IMR-90 (cell line): ENCODE measurements at regions not wholly inside any gene's neighbourhood (a gene's known extent, or its start where the extent isn't known, plus 50 kb on each side); places are given as distances from the start of the nearest gene placed in this dataset.

Experiments used
- ATAC-seq: fragments of 200-7000 bp; cut with Tn5 transposase; 2 replicates; pipeline ENCODE4 v1.9.1; 2020; ENCODE audit warnings: low read depth, mild to moderate bottlenecking, moderate library complexity
- BruUV-seq: library from RNA; stranded (reverse); fragments of 400-500 nt; replicated peaks from 2 replicates; lab custom pipeline; 2021; lab: Mats Ljungman, UMichigan
- CTCF ChIA-PET: fragments of 300-600 bp; formaldehyde crosslinking; extraction: SDS; loops from one replicate; lab custom pipeline; 2021; ENCODE audit warnings: antibody characterized with exemption; lab: Yijun Ruan, JAX
- POLR2A ChIA-PET: fragments of 300-600 bp; sonication (Branson Sonifier 250); formaldehyde crosslinking; loops from one replicate; lab custom pipeline; 2022; ENCODE audit warnings: antibody characterized with exemption; ENCODE audit not compliant: unreplicated experiment; lab: Charles Lee
- DNase-seq: peaks from one replicate; pipeline ENCODE4 v3.0.0; 2013
- H2AFZ ChIP-seq: replicated peaks from 2 replicates; pipeline ENCODE3; 2013; ENCODE audit warnings: low read length, mild to moderate bottlenecking; ENCODE audit not compliant: poor library complexity
- H2AK5ac ChIP-seq: 2 replicates; pipeline ENCODE4 v1.6.1; 2013; ENCODE audit warnings: low read depth, low read length, inconsistent platforms
- H2AK9ac ChIP-seq: replicated peaks from 2 replicates; pipeline ENCODE3; 2013; ENCODE audit warnings: mild to moderate bottlenecking, low read depth, low read length, moderate library complexity; ENCODE audit not compliant: poor library complexity
- H2BK120ac ChIP-seq: 2 replicates; pipeline ENCODE4 v1.6.1; 2013; ENCODE audit warnings: low read depth, low read length, inconsistent platforms
- H2BK15ac ChIP-seq: 3 replicates; pipeline ENCODE4 v1.6.1; 2013; ENCODE audit warnings: low read depth, low read length, inconsistent platforms
- H2BK20ac ChIP-seq: 2 replicates; pipeline ENCODE4 v1.6.1; 2013; ENCODE audit warnings: low read depth, mild to moderate bottlenecking, inconsistent platforms, low read length, moderate library complexity
- H2BK5ac ChIP-seq: 2 replicates; pipeline ENCODE4 v1.6.1; 2013; ENCODE audit warnings: mild to moderate bottlenecking, low read depth, low read length, inconsistent platforms; ENCODE audit not compliant: poor library complexity, severe bottlenecking
- H3K14ac ChIP-seq: replicated peaks from 2 replicates; pipeline ENCODE4 v1.6.1; 2013; ENCODE audit warnings: low read depth, low read length, inconsistent platforms
- H3K18ac ChIP-seq: 2 replicates; pipeline ENCODE4 v1.6.1; 2013; ENCODE audit warnings: low read depth, low read length, control low read depth
- H3K23ac ChIP-seq: 2 replicates; pipeline ENCODE4 v1.6.1; 2013; ENCODE audit warnings: low read depth, low read length, inconsistent platforms
- H3K27ac ChIP-seq: 2 replicates; pipeline ENCODE4 v1.5.1; 2013; ENCODE audit warnings: mild to moderate bottlenecking, control low read depth, low read length; ENCODE audit not compliant: insufficient read depth
- H3K27me3 ChIP-seq: 2 replicates; pipeline ENCODE4 v1.6.1; 2013; ENCODE audit warnings: low read length; ENCODE audit not compliant: control insufficient read depth, insufficient read depth
- H3K36me3 ChIP-seq: 2 replicates; pipeline ENCODE4 v1.6.1; 2013; ENCODE audit warnings: low read length, mixed read lengths; ENCODE audit not compliant: control insufficient read depth, insufficient read depth
- H3K4ac ChIP-seq: 2 replicates; pipeline ENCODE4 v1.6.1; 2013; ENCODE audit warnings: low read depth, low read length, inconsistent platforms
- H3K4me1 ChIP-seq: 2 replicates; pipeline ENCODE4 v1.6.1; 2013; ENCODE audit warnings: low read length, mixed read lengths; ENCODE audit not compliant: control insufficient read depth, insufficient read depth
- H3K4me2 ChIP-seq: 2 replicates; pipeline ENCODE4 v1.6.1; 2013; ENCODE audit warnings: low read depth, mild to moderate bottlenecking, control low read depth, low read length, moderate library complexity
- H3K4me3 ChIP-seq: 2 replicates; pipeline ENCODE4 v1.5.1; 2013; ENCODE audit warnings: low read depth, mild to moderate bottlenecking, control low read depth, low read length, moderate library complexity; ENCODE audit not compliant: insufficient read depth
- H3K56ac ChIP-seq: 2 replicates; pipeline ENCODE4 v1.6.1; 2013; ENCODE audit warnings: low read length, inconsistent platforms; ENCODE audit not compliant: insufficient read depth; ENCODE audit errors: extremely low read depth
- H3K79me1 ChIP-seq, 2 experiments: 2 replicates each; pipeline ENCODE4 v1.6.1; 2013; ENCODE audit warnings: low read length in 2 of 2, inconsistent platforms in 1 of 2, low read depth in 1 of 2
- H3K9ac ChIP-seq: 2 replicates; pipeline ENCODE4 v1.6.1; 2013; ENCODE audit warnings: low read depth, low read length, control low read depth
- H3K9me1 ChIP-seq: 2 replicates; pipeline ENCODE4 v1.6.1; 2013; ENCODE audit warnings: low read length, inconsistent platforms; ENCODE audit not compliant: insufficient read depth
- H3K9me3 ChIP-seq: 2 replicates; pipeline ENCODE4 v1.6.1; 2013; ENCODE audit warnings: low read length; ENCODE audit not compliant: control insufficient read depth, insufficient read depth
- H4K20me1 ChIP-seq: 2 replicates; pipeline ENCODE4 v1.6.1; 2013; ENCODE audit warnings: low read length, inconsistent platforms; ENCODE audit not compliant: insufficient read depth
- H4K5ac ChIP-seq: 2 replicates; pipeline ENCODE4 v1.6.1; 2013; ENCODE audit warnings: mild to moderate bottlenecking, low read depth, low read length, control low read depth
- H4K8ac ChIP-seq, 2 experiments: 2 replicates each; pipeline ENCODE4 v1.6.1; 2013; ENCODE audit warnings: low read depth in 2 of 2, low read length in 2 of 2, control low read depth in 1 of 2, inconsistent platforms in 1 of 2
- H4K91ac ChIP-seq: 2 replicates; pipeline ENCODE4 v1.6.1; 2013; ENCODE audit warnings: low read depth, low read length, inconsistent platforms; ENCODE audit not compliant: insufficient read depth
- BHLHE40 ChIP-seq: fragments of 150-350 bp; IDR thresholded peaks from 2 replicates; pipeline ENCODE4 v1.6.1; 2016; ENCODE audit warnings: mild to moderate bottlenecking, low read depth, low read length
- CEBPB ChIP-seq: IDR thresholded peaks from 2 replicates; pipeline ENCODE4 v1.6.1; 2012; ENCODE audit warnings: low read depth, low read length, improper control_type of control experiment
- CHD1 ChIP-seq: IDR thresholded peaks from 2 replicates; pipeline ENCODE4 v1.6.1; 2012; ENCODE audit warnings: low read depth, low read length, improper control_type of control experiment
- CTCF ChIP-seq: conservative IDR thresholded peaks from 2 replicates; pipeline ENCODE4 v1.5.1; 2012; ENCODE audit warnings: mild to moderate bottlenecking, low read depth, low read length, improper control_type of control experiment
- ELK1 ChIP-seq: fragments of 150-350 bp; IDR thresholded peaks from 2 replicates; pipeline ENCODE4 v1.6.1; 2016; ENCODE audit warnings: low read depth, mild to moderate bottlenecking, low read length, moderate library complexity, borderline replicate concordance
- FOS ChIP-seq: fragments of 150-350 bp; IDR thresholded peaks from 2 replicates; pipeline ENCODE4 v1.6.1; 2016; ENCODE audit warnings: low read depth, low read length
- MAFK ChIP-seq: IDR thresholded peaks from 2 replicates; pipeline ENCODE4 v1.6.1; 2012; ENCODE audit warnings: low read depth, low read length, improper control_type of control experiment
- MAZ ChIP-seq: IDR thresholded peaks from 2 replicates; pipeline ENCODE4 v1.6.1; 2012; ENCODE audit warnings: low read depth, mild to moderate bottlenecking, low read length, improper control_type of control experiment, moderate library complexity, borderline replicate concordance
- MXI1 ChIP-seq: IDR thresholded peaks from 2 replicates; pipeline ENCODE4 v1.6.1; 2012; ENCODE audit warnings: low read depth, mild to moderate bottlenecking, low read length, moderate library complexity, borderline replicate concordance
- NFE2L2 ChIP-seq: fragments of 150-350 bp; IDR thresholded peaks from 2 replicates; pipeline ENCODE4 v1.6.1; 2016; ENCODE audit warnings: low read depth, mild to moderate bottlenecking, low read length
- POLR2A ChIP-seq: IDR thresholded peaks from 2 replicates; pipeline ENCODE4 v1.6.1; 2012; ENCODE audit warnings: mild to moderate bottlenecking, low read depth, low read length
- RAD21 ChIP-seq: IDR thresholded peaks from 2 replicates; pipeline ENCODE4 v1.6.1; 2012; ENCODE audit warnings: low read length, improper control_type of control experiment
- RCOR1 ChIP-seq: IDR thresholded peaks from 2 replicates; pipeline ENCODE4 v1.6.1; 2012; ENCODE audit warnings: mild to moderate bottlenecking, low read length, improper control_type of control experiment; ENCODE audit not compliant: insufficient replicate concordance
- RFX5 ChIP-seq: IDR thresholded peaks from 2 replicates; pipeline ENCODE4 v1.8.0; 2012; ENCODE audit warnings: low read depth, mild to moderate bottlenecking, low read length, moderate library complexity
- SMC3 ChIP-seq: fragments of 150-350 bp; IDR thresholded peaks from 2 replicates; pipeline ENCODE4 v1.6.1; 2016; ENCODE audit warnings: low read depth, mild to moderate bottlenecking, antibody characterized with exemption, low read length, moderate library complexity
- USF2 ChIP-seq: fragments of 150-350 bp; IDR thresholded peaks from 2 replicates; pipeline ENCODE4 v1.6.1; 2017; ENCODE audit warnings: mild to moderate bottlenecking, antibody characterized with exemption, low read length, low read depth
- WGBS, 2 experiments: methylation state at CpG; one replicate each; pipeline versions ENCODE4 v1.1.5 to v1.1.7; 2013; ENCODE audit warnings: missing lambda C conversion rate in 2 of 2; ENCODE audit not compliant: insufficient read length in 1 of 2; ENCODE audit errors: extremely low coverage in 2 of 2; 5-methylcytosine and 5-hydroxymethylcytosine counted together
- dilution Hi-C: fragments of 300-500 bp; cut with HindIII; formaldehyde crosslinking; loops from one replicate; pipeline ENCODE4 v1.14.3; 2018; ENCODE audit warnings: low sequenced_read_pairs; ENCODE audit not compliant: unreplicated experiment
- in situ Hi-C: fragments of 300-500 bp; cut with MboI; formaldehyde crosslinking; loops from 3 replicates; pipeline ENCODE4 v1.14.3; 2019; ENCODE audit warnings: low sequenced_read_pairs, inconsistent platforms, mixed read lengths
- intact Hi-C: fragments of 100-400 bp; cut with micrococcal nuclease; formaldehyde crosslinking; loops from 2 replicates; pipeline ENCODE4 v1.10.0; 2022

GRCh38 chr4:132124624-132124974 is 1024.5 kb upstream of the PCDH10 start:
- no peak overlapping the region for H2AK5ac ChIP-seq
- H4K5ac ChIP-seq, result no peak overlapping the region
- H2AFZ ChIP-seq, result no peak overlapping the region
- no peak overlapping the region for H3K4me2 ChIP-seq
- no peak overlapping the region for H3K4me3 ChIP-seq
- CTCF ChIA-PET, result no interaction called here
- H2BK5ac ChIP-seq, result no peak overlapping the region
- no peak overlapping the region for H3K9ac ChIP-seq
- no peak for ATAC-seq
- dilution Hi-C loops, result no loop called here
- no peak overlapping the region for H2BK15ac ChIP-seq
- no peaks in the 10 kb centered on the region for H3K27me3 ChIP-seq
- in situ Hi-C loops, result no loop called here
- BruUV-seq, result no TSS peak
- no peak overlapping the region for H3K14ac ChIP-seq
- H2AK9ac ChIP-seq, result no peak overlapping the region
- H2BK120ac ChIP-seq, result no peak overlapping the region
- no peak overlapping the region for H3K56ac ChIP-seq
- no peak overlapping the region for H4K8ac ChIP-seq
- H4K20me1 ChIP-seq, result no peaks in the 10 kb centered on the region
- TF ChIP-seq CHD1 (no peak), SMC3 (no peak), NFE2L2 (no peak), MAZ (no peak), ELK1 (no peak), FOS (no peak), RFX5 (no peak), POLR2A (no peak), CTCF (no peak), RCOR1 (no peak), BHLHE40 (no peak), RAD21 (no peak), MAFK (no peak), CEBPB (no peak), USF2 (no peak), MXI1 (no peak)
- no peaks in the 10 kb centered on the region for H3K79me1 ChIP-seq
- H3K4me1 ChIP-seq, result no peaks in the 10 kb centered on the region
- no peaks in the 10 kb centered on the region for H3K36me3 ChIP-seq
- no peak overlapping the region for H3K23ac ChIP-seq
- no peak overlapping the region for H3K27ac ChIP-seq
- no peak overlapping the region for H3K18ac ChIP-seq
- POLR2A ChIA-PET, result no interaction called here
- H3K9me3 ChIP-seq, result no peaks in the 10 kb centered on the region; the same call in 1 of the 2 replicates
- no peaks in the 10 kb centered on the region for H3K9me1 ChIP-seq
- H4K91ac ChIP-seq, result no peak overlapping the region
- no peak overlapping the region for H3K4ac ChIP-seq
- H2BK20ac ChIP-seq, result no peak overlapping the region
- intact Hi-C loops, result no loop called here
- no peak for DNase-seq
- WGBS, 2 experiments, result no CpG with 5 or more reads among the region's 1 CpG
